ENCODE measurements at regions not wholly inside any gene's neighbourhood (a gene's known extent, or its start where the extent isn't known, plus 50 kb on each side); places are given as distances from the start of the nearest gene placed in this dataset.

DNA sequence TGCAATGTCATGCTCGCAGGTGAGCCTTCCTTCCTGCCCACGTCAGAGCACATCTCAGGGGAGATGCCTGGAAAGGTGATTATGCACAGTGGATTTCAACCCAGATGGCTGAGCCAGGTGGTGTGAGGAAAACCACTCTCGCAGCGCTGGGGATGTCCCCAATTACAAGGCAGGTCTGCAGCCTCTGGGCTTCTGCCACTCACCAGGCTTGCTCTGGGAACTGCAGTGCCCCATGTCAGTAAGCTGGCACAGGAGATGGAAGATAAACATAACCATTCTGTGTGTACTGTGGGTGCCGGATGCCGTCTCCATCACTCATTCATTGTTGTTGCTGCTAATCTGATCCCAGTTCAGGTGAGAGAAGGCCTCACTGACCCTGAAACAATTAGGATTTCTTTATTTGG lies 222.9 kb upstream of the PITRM1 start (continued):
- TF ChIP-seq JUND (IDR thresholded peaks at IDR 0.05), result no peak

DNA sequence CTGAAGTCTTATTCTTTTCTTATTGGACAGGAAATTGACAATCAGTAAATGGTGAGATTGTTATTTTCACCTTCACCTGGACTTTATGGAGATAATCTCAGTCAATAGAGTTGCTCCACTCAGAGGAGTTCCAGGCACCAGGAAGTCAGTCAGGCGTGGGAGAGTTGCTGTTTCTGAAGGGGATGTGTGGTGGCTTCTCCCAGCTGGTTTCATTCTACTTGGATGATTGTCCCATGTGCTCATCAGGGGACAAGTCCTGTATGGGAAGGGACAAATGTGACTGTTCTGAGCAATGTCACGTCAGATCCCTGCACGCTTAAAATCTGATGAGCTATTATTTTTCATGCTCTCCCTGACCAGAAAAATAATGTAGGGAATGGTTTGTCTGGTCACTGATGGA lies 222.5 kb upstream of the PITRM1 start:
- Histone ChIP-seq H4K20me1 (ENCODE audit: insufficient read depth) (no peaks in the 10 kb centered on the region), H3K4me3 (ENCODE audit: low read depth in 2 of 2, low read length in 1 of 2) (no peak overlapping the region), H2AFZ (ENCODE audit: low read depth) (no peak overlapping the region), H3F3A (replicated peaks; ENCODE audit: insufficient read depth) (no peaks in the 10 kb centered on the region), H3K9ac (no peak overlapping the region), H3K27me3 (ENCODE audit: insufficient read depth) (no peaks in the 10 kb centered on the region), H3K9me3 (no peaks in the 10 kb centered on the region), H3K36me3 (replicated peaks in 1 of 2; ENCODE audit: control insufficient read depth in 1 of 2, insufficient read depth in 2 of 2, low read length in 1 of 2) (no peaks in the 10 kb centered on the region), H3K9me2 (no peaks in the 10 kb centered on the region), H3K79me2 (ENCODE audit: insufficient read depth) (no peaks in the 10 kb centered on the region), H3K4me1 (ENCODE audit: control insufficient read depth in 1 of 2, insufficient read depth in 2 of 2, low read depth in 1 of 2, low read length in 1 of 2) (peaks cover 6 to 60% of the 10 kb centered on the region in 2 experiments; a peak in 3 of 4 replicates), H3K27ac (ENCODE audit: low read depth in 2 of 2, low read length in 1 of 2) (peak overlapping the region in 1 of 2 experiments; percentile 95; a peak in 2 of 4 replicates), H3K4me2 (no peak overlapping the region)
- WGBS (ENCODE audit: low lambda C conversion rate), result 100% methylated on average over 3 of the region's 3 CpGs
- TF ChIP-seq, protein P1, sequence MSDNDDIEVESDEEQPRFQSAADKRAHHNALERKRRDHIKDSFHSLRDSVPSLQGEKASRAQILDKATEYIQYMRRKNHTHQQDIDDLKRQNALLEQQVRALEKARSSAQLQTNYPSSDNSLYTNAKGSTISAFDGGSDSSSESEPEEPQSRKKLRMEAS (IDR thresholded peaks at IDR 0.05; ENCODE audit: low read depth), result no peak
- DNase-seq, result peak; percentile 38
- ChIA-PET CTCF (interaction anchor here (1.3 to 2.4 kb wide), 2 partner anchors 8 to 155 kb away, joined by 3 to 10 read pairs; no protein-coding TSS in a partner anchor), POLR2A (interaction anchor here (3.2 kb wide), 1 partner anchor 389 kb away, joined by 24 read pairs; the partner anchor contains the start of gene KLF6)

DNA sequence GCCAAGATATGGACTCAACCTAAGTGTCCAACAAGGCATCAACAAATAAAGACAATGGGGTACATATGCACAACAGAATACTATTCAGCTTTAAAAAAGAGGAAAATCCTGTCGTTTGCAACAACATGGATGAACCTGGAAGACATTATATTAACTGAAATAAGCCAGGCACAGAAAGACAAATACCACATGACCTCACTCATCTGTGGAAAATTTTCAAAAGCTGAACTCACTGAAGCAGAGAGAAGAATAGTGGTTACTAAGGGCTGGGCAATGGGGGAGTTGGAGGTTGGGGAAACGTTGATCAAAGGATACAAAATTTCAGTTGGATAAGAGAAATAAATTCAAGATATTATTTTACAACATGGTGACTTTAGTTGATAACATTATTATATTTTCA lies 221.4 kb upstream of the PITRM1 start:
- POLR2A ChIA-PET, result interaction anchor here (3.2 kb wide), 1 partner anchor 391 kb away, joined by 24 read pairs; the partner anchor contains the start of gene KLF6
- CTCF ChIA-PET, result interaction anchor here (2.4 kb wide), 1 partner anchor 154 kb away, joined by 10 read pairs; no protein-coding TSS in a partner anchor

GRCh38 chr10:3391657-3392056 lies 219.1 kb upstream of the PITRM1 start:
- Histone ChIP-seq H3K9me3 (no peaks in the 10 kb centered on the region), H3F3A (replicated peaks; ENCODE audit: insufficient read depth) (no peaks in the 10 kb centered on the region)
- POLR2A ChIA-PET, result no interaction called here
- TF ChIP-seq JUND (IDR thresholded peaks at IDR 0.05) (no peak), YY1 (IDR thresholded peaks at IDR 0.05; ENCODE audit: low read depth) (no peak), FOSL2 (IDR thresholded peaks at IDR 0.05; ENCODE audit: borderline replicate concordance, low read depth) (no peak), FOXJ3 (CRISPR knock-in tag; IDR thresholded peaks at IDR 0.05) (no peak), TEAD4 (IDR thresholded peaks at IDR 0.05; ENCODE audit: borderline replicate concordance, insufficient read depth) (no peak), FOXM1 (IDR thresholded peaks at IDR 0.05; ENCODE audit: low read depth) (no peak), REST (IDR thresholded peaks at IDR 0.05; ENCODE audit: low read depth, low read length) (no peak)
- TF ChIP-seq, protein P2, sequence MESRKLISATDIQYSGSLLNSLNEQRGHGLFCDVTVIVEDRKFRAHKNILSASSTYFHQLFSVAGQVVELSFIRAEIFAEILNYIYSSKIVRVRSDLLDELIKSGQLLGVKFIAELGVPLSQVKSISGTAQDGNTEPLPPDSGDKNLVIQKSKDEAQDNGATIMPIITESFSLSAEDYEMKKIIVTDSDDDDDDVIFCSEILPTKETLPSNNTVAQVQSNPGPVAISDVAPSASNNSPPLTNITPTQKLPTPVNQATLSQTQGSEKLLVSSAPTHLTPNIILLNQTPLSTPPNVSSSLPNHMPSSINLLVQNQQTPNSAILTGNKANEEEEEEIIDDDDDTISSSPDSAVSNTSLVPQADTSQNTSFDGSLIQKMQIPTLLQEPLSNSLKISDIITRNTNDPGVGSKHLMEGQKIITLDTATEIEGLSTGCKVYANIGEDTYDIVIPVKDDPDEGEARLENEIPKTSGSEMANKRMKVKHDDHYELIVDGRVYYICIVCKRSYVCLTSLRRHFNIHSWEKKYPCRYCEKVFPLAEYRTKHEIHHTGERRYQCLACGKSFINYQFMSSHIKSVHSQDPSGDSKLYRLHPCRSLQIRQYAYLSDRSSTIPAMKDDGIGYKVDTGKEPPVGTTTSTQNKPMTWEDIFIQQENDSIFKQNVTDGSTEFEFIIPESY (IDR thresholded peaks at IDR 0.05; ENCODE audit: borderline replicate concordance, low read depth), result no peak

More for the DNA sequence above, 221.4 kb upstream of the PITRM1 start:
- no peak overlapping the region for H2AFZ ChIP-seq (ENCODE audit: low read depth)
- no peak overlapping the region for H3K4me3 ChIP-seq (ENCODE audit: low read depth in 2 of 2, low read length in 1 of 2)
- no peak for DNase-seq
- 37% methylated on average over 2 of the region's 2 CpGs for WGBS (ENCODE audit: low lambda C conversion rate)
- no peaks in the 10 kb centered on the region for H3K9me2 ChIP-seq
- no peaks in the 10 kb centered on the region for H3K9me3 ChIP-seq
- H3K4me1 ChIP-seq (ENCODE audit: control insufficient read depth in 1 of 2, insufficient read depth in 2 of 2, low read depth in 1 of 2, low read length in 1 of 2), result peaks cover 6 to 59% of the 10 kb centered on the region in 2 experiments; a peak in 3 of 4 replicates
- TF ChIP-seq JUND (IDR thresholded peaks at IDR 0.05), result 0 out of 2 replicates have a peak, but pooled peaks have one; percentile 27
- TF ChIP-seq EP300 (IDR thresholded peaks at IDR 0.05; ENCODE audit: borderline replicate concordance in 1 of 2, low read depth in 1 of 2, low read length in 1 of 2), result peak in 1 of 2 experiments; percentile 38; a peak in 1 of 4 replicates
- TF ChIP-seq YY1 (IDR thresholded peaks at IDR 0.05; ENCODE audit: low read depth), result no peak
- TF ChIP-seq TCF12 (IDR thresholded peaks at IDR 0.05), result peak; percentile 85
- TF ChIP-seq, protein P3, sequence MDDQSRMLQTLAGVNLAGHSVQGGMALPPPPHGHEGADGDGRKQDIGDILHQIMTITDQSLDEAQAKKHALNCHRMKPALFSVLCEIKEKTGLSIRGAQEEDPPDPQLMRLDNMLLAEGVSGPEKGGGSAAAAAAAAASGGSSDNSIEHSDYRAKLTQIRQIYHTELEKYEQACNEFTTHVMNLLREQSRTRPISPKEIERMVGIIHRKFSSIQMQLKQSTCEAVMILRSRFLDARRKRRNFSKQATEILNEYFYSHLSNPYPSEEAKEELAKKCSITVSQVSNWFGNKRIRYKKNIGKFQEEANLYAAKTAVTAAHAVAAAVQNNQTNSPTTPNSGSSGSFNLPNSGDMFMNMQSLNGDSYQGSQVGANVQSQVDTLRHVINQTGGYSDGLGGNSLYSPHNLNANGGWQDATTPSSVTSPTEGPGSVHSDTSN (IDR thresholded peaks at IDR 0.05), result peak; percentile 66
- H3F3A ChIP-seq (replicated peaks; ENCODE audit: insufficient read depth), result no peaks in the 10 kb centered on the region
- no peak overlapping the region for H3K9ac ChIP-seq
- no peak overlapping the region for H3K4me2 ChIP-seq
- no peaks in the 10 kb centered on the region for H3K27me3 ChIP-seq (ENCODE audit: insufficient read depth)
- no peaks in the 10 kb centered on the region for H3K79me2 ChIP-seq (ENCODE audit: insufficient read depth)
- no peaks in the 10 kb centered on the region for H4K20me1 ChIP-seq (ENCODE audit: insufficient read depth)
- H3K27ac ChIP-seq (ENCODE audit: low read depth in 2 of 2, low read length in 1 of 2), result peak overlapping the region; percentile 36 to 95; a peak in 3 of 4 replicates
- H3K36me3 ChIP-seq (replicated peaks in 1 of 2; ENCODE audit: control insufficient read depth in 1 of 2, insufficient read depth in 2 of 2, low read length in 1 of 2), result no peaks in the 10 kb centered on the region

More at GRCh38 chr10:3391657-3392056, 219.1 kb upstream of the PITRM1 start:
- Histone ChIP-seq H3K9ac (no peak overlapping the region), H3K36me3 (replicated peaks in 1 of 2; ENCODE audit: control insufficient read depth in 1 of 2, insufficient read depth in 2 of 2, low read length in 1 of 2) (no peaks in the 10 kb centered on the region), H3K27me3 (ENCODE audit: insufficient read depth) (no peaks in the 10 kb centered on the region), H4K20me1 (ENCODE audit: insufficient read depth) (no peaks in the 10 kb centered on the region), H3K4me2 (no peak overlapping the region), H3K9me2 (no peaks in the 10 kb centered on the region), H2AFZ (ENCODE audit: low read depth) (peak overlapping the region; percentile 18; the same call in 1 of the 2 replicates), H3K27ac (ENCODE audit: low read depth in 2 of 2, low read length in 1 of 2) (no peak overlapping the region; a peak in 1 of 4 replicates), H3K79me2 (ENCODE audit: insufficient read depth) (no peaks in the 10 kb centered on the region), H3K4me3 (ENCODE audit: low read depth in 2 of 2, low read length in 1 of 2) (no peak overlapping the region), H3K4me1 (ENCODE audit: control insufficient read depth in 1 of 2, insufficient read depth in 2 of 2, low read depth in 1 of 2, low read length in 1 of 2) (peaks cover 6 to 37% of the 10 kb centered on the region in 2 experiments; a peak in 3 of 4 replicates)
- no peak for DNase-seq
- WGBS (ENCODE audit: low lambda C conversion rate), result 82% methylated on average over 1 of the region's 1 CpG
- CTCF ChIA-PET, result interaction anchor here (1.2 kb wide), 1 partner anchor 151 kb away, joined by 4 read pairs; no protein-coding TSS in a partner anchor

Data from SK-N-SH (cell line).